ENCODE measurements at regions not wholly inside any gene's neighbourhood (a gene's known extent, or its start where the extent isn't known, plus 50 kb on each side); places are given as distances from the start of the nearest gene placed in this dataset.

GRCh38 chr6:74273541-74273940 lies 577.5 kb downstream of the CD109 start:
- no peaks in the 10 kb centered on the region for H3F3A ChIP-seq (ENCODE audit: insufficient read depth, low read length)
- no peak overlapping the region for H3K4me2 ChIP-seq (ENCODE audit: low read length)
- H3K9me3 ChIP-seq (ENCODE audit: low read length) = no peaks in the 10 kb centered on the region
- TF ChIP-seq CTCF (IDR thresholded peaks at IDR 0.05; ENCODE audit: low read length) (no peak), EZH2 (IDR thresholded peaks at IDR 0.05; ENCODE audit: borderline replicate concordance, low read length) (no peak)
- H3K4me3 ChIP-seq (ENCODE audit: low read depth, low read length, poor library complexity, severe bottlenecking) = no peak overlapping the region
- H3K27me3 ChIP-seq (ENCODE audit: insufficient read depth, low read length) = no peaks in the 10 kb centered on the region
- no peaks in the 10 kb centered on the region for H3K4me1 ChIP-seq (ENCODE audit: insufficient read depth, low read length, severe bottlenecking)
- H3K79me2 ChIP-seq (ENCODE audit: insufficient read depth, low read length) = no peaks in the 10 kb centered on the region
- no peak overlapping the region for H3K9ac ChIP-seq (ENCODE audit: low read length)
- no peaks in the 10 kb centered on the region for H3K36me3 ChIP-seq (ENCODE audit: insufficient read depth, low read length)
- no peaks in the 10 kb centered on the region for H3K9me2 ChIP-seq (ENCODE audit: low read depth, low read length)
- H3K27ac ChIP-seq (ENCODE audit: low read depth, low read length, poor library complexity, severe bottlenecking) = no peak overlapping the region
- no peaks in the 10 kb centered on the region for H4K20me1 ChIP-seq (ENCODE audit: insufficient read depth, low read length)
- no peak overlapping the region for H2AFZ ChIP-seq (ENCODE audit: low read length)

- H3K4me3 ChIP-seq (ENCODE audit: low read depth, low read length, poor library complexity, severe bottlenecking) = no peak overlapping the region
- H4K20me1 ChIP-seq (ENCODE audit: insufficient read depth, low read length) = no peaks in the 10 kb centered on the region
- no peaks in the 10 kb centered on the region for H3K36me3 ChIP-seq (ENCODE audit: insufficient read depth, low read length)
- H3K27me3 ChIP-seq (ENCODE audit: insufficient read depth, low read length) = no peaks in the 10 kb centered on the region
- TF ChIP-seq CTCF (IDR thresholded peaks at IDR 0.05; ENCODE audit: low read length) (no peak), EZH2 (IDR thresholded peaks at IDR 0.05; ENCODE audit: borderline replicate concordance, low read length) (no peak)
- no peak overlapping the region for H3K4me2 ChIP-seq (ENCODE audit: low read length)
- no peaks in the 10 kb centered on the region for H3K9me2 ChIP-seq (ENCODE audit: low read depth, low read length)
- H3K9ac ChIP-seq (ENCODE audit: low read length) = no peak overlapping the region
- no peaks in the 10 kb centered on the region for H3K79me2 ChIP-seq (ENCODE audit: insufficient read depth, low read length)
- no peak overlapping the region for H3K27ac ChIP-seq (ENCODE audit: low read depth, low read length, poor library complexity, severe bottlenecking)
- H3K9me3 ChIP-seq (ENCODE audit: low read length) = no peaks in the 10 kb centered on the region
- no peak overlapping the region for H2AFZ ChIP-seq (ENCODE audit: low read length)
- H3F3A ChIP-seq (ENCODE audit: insufficient read depth, low read length) = no peaks in the 10 kb centered on the region
- no peaks in the 10 kb centered on the region for H3K4me1 ChIP-seq (ENCODE audit: insufficient read depth, low read length, severe bottlenecking)
These were observed 573.5 kb downstream of the CD109 start for GRCh38 chr6:74269600-74269858.

GRCh38 chr6:74268815-74269599 lies 573.0 kb downstream of the CD109 start:
- Histone ChIP-seq H3K4me1 (ENCODE audit: insufficient read depth, low read length, severe bottlenecking) (no peaks in the 10 kb centered on the region), H3F3A (ENCODE audit: insufficient read depth, low read length) (no peaks in the 10 kb centered on the region), H3K9me2 (ENCODE audit: low read depth, low read length) (no peaks in the 10 kb centered on the region), H3K36me3 (ENCODE audit: insufficient read depth, low read length) (no peaks in the 10 kb centered on the region), H3K79me2 (ENCODE audit: insufficient read depth, low read length) (no peaks in the 10 kb centered on the region), H3K9ac (ENCODE audit: low read length) (no peak overlapping the region), H3K9me3 (ENCODE audit: low read length) (no peaks in the 10 kb centered on the region), H3K4me3 (ENCODE audit: low read depth, low read length, poor library complexity, severe bottlenecking) (no peak overlapping the region), H3K4me2 (ENCODE audit: low read length) (no peak overlapping the region), H3K27me3 (ENCODE audit: insufficient read depth, low read length) (no peaks in the 10 kb centered on the region), H2AFZ (ENCODE audit: low read length) (no peak overlapping the region), H3K27ac (ENCODE audit: low read depth, low read length, poor library complexity, severe bottlenecking) (no peak overlapping the region), H4K20me1 (ENCODE audit: insufficient read depth, low read length) (no peaks in the 10 kb centered on the region)
- TF ChIP-seq CTCF (IDR thresholded peaks at IDR 0.05; ENCODE audit: low read length) (no peak), EZH2 (IDR thresholded peaks at IDR 0.05; ENCODE audit: borderline replicate concordance, low read length) (no peak)
